ENCODE measurements at regions not wholly inside any gene's neighbourhood (a gene's known extent, or its start where the extent isn't known, plus 50 kb on each side); places are given as distances from the start of the nearest gene placed in this dataset.

GRCh38 chr18:75801178-75801577 lies 373.7 kb upstream of the SMIM21 start:
- no peak overlapping the region for H3K4me3 ChIP-seq (ENCODE audit: low read length)
- H3K27me3 ChIP-seq (ENCODE audit: control insufficient read depth, insufficient read depth) = no peaks in the 10 kb centered on the region
- no peak for ATAC-seq
- no peaks in the 10 kb centered on the region for H3K9me3 ChIP-seq (ENCODE audit: control insufficient read depth, low read length)
- intact Hi-C loops (cut with DNase I) = no loop called here
- WGBS = 93% methylated on average over 12 of the region's 12 CpGs
- H3K27ac ChIP-seq (ENCODE audit: low read length) = no peak overlapping the region
- DNase-seq = no peak
- H3K4me1 ChIP-seq (ENCODE audit: control insufficient read depth, insufficient read depth, low read length) = no peaks in the 10 kb centered on the region

GRCh38 chr18:75800331-75800648 lies 372.8 kb upstream of the SMIM21 start:
- no peaks in the 10 kb centered on the region for H3K4me1 ChIP-seq (ENCODE audit: control insufficient read depth, insufficient read depth, low read length)
- DNase-seq (no peak), ATAC-seq (no peak)
- H3K27me3 ChIP-seq (ENCODE audit: control insufficient read depth, insufficient read depth) = no peaks in the 10 kb centered on the region
- no peak overlapping the region for H3K4me3 ChIP-seq (ENCODE audit: low read length)
- WGBS = 90% methylated on average over 6 of the region's 6 CpGs
- H3K9me3 ChIP-seq (ENCODE audit: control insufficient read depth, low read length) = no peaks in the 10 kb centered on the region
- intact Hi-C loops (cut with DNase I) = no loop called here
- no peak overlapping the region for H3K27ac ChIP-seq (ENCODE audit: low read length)

DNA sequence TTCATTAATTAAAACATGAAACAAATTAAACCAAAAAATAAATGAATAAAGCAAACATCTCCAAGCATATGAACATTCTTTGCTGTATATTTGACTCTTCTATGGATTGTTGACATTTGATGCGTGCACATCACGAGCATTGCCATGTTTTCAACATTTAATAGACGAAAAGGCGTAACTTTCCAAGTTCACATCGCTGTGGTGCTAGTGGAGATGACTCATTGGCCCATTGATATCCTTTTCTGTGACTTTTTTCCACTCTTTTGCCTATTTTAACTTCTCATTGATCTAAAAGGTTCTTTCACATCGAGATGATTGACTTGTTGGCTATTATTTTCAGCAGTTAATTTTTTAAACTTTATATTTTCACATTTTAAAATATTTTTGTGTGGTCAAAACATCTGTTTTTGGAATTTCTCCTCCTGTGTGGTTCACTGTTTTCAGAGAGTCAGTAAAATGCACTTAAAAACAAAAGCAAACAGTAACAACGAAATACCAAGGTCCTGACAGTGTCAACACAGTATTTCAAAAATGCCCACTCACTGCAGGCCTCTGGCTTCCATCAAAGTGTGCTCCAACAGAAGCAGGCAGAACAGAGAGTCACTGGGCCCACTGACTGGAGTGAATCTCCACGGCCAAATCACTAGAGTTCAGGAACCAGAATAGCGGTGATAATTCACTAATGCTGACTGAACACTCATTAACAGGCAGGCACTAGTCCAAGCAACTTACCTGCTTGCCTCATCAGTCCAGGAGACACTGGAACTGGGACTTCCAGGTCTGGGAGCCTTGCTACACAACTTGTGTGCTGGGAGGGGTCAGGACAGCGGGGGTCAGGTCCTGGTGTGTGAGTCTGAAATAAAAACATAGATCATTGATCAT lies 372.2 kb upstream of the SMIM21 start:
- no peaks in the 10 kb centered on the region for H3K4me1 ChIP-seq (ENCODE audit: control insufficient read depth, insufficient read depth, low read length)
- no peak overlapping the region for H3K4me3 ChIP-seq (ENCODE audit: low read length)
- no peak overlapping the region for H3K27ac ChIP-seq (ENCODE audit: low read length)
- intact Hi-C loops (cut with DNase I) = no loop called here
- ATAC-seq = no peak
- no peaks in the 10 kb centered on the region for H3K27me3 ChIP-seq (ENCODE audit: control insufficient read depth, insufficient read depth)
- no peak for DNase-seq
- H3K9me3 ChIP-seq (ENCODE audit: control insufficient read depth, low read length) = no peaks in the 10 kb centered on the region
- 76% methylated on average over 10 of the region's 10 CpGs for WGBS

- intact Hi-C loops (cut with DNase I) = no loop called here
- no peaks in the 10 kb centered on the region for H3K9me3 ChIP-seq (ENCODE audit: control insufficient read depth, low read length)
- no peak for DNase-seq
These were observed 369.5 kb upstream of the SMIM21 start for GRCh38 chr18:75797046-75797445.

GRCh38 chr18:75790796-75791195 lies 363.3 kb upstream of the SMIM21 start:
- Histone ChIP-seq H3K27me3 (ENCODE audit: control insufficient read depth, insufficient read depth) (no peaks in the 10 kb centered on the region), H3K4me3 (ENCODE audit: low read length) (no peak overlapping the region), H3K9me3 (ENCODE audit: control insufficient read depth, low read length) (no peaks in the 10 kb centered on the region), H3K4me1 (ENCODE audit: control insufficient read depth, insufficient read depth, low read length) (no peaks in the 10 kb centered on the region), H3K27ac (ENCODE audit: low read length) (no peak overlapping the region)
- ATAC-seq = no peak
- DNase-seq = no peak
- WGBS = 62% methylated on average over 2 of the region's 2 CpGs
- intact Hi-C loops (cut with DNase I) = no loop called here

More at GRCh38 chr18:75797046-75797445, 369.5 kb upstream of the SMIM21 start:
- no peaks in the 10 kb centered on the region for H3K27me3 ChIP-seq (ENCODE audit: control insufficient read depth, insufficient read depth)
- no peaks in the 10 kb centered on the region for H3K4me1 ChIP-seq (ENCODE audit: control insufficient read depth, insufficient read depth, low read length)
- ATAC-seq = no peak
- H3K4me3 ChIP-seq (ENCODE audit: low read length) = no peak overlapping the region
- no peak overlapping the region for H3K27ac ChIP-seq (ENCODE audit: low read length)
- WGBS = 52% methylated on average over 1 of the region's 1 CpG

DNA sequence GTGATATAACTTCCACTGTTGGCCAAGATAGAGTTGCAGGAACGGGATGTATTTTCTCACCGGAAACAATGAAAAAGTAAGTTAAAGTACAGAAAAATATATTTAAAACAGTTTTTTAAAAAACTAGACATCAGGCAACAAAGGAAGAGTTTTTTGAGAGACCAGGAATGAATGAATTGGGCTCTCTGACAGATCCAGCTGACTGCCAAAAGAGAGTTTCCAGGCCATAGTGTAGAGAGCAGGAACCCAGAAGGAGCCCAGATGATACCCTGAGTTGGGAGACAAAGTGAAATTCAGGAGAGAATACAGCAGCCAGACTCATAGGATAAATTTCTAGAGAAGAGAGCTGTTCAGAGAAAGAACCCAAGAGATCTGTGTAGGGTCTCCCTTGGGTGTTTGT lies 362.6 kb upstream of the SMIM21 start:
- no peak for DNase-seq
- Histone ChIP-seq H3K27me3 (ENCODE audit: control insufficient read depth, insufficient read depth) (no peaks in the 10 kb centered on the region), H3K27ac (ENCODE audit: low read length) (no peak overlapping the region), H3K4me1 (ENCODE audit: control insufficient read depth, insufficient read depth, low read length) (no peaks in the 10 kb centered on the region), H3K4me3 (ENCODE audit: low read length) (no peak overlapping the region), H3K9me3 (ENCODE audit: control insufficient read depth, low read length) (no peaks in the 10 kb centered on the region)
- intact Hi-C loops (cut with DNase I) = no loop called here
- ATAC-seq = no peak
- WGBS = 68% methylated on average over 2 of the region's 2 CpGs

DNA sequence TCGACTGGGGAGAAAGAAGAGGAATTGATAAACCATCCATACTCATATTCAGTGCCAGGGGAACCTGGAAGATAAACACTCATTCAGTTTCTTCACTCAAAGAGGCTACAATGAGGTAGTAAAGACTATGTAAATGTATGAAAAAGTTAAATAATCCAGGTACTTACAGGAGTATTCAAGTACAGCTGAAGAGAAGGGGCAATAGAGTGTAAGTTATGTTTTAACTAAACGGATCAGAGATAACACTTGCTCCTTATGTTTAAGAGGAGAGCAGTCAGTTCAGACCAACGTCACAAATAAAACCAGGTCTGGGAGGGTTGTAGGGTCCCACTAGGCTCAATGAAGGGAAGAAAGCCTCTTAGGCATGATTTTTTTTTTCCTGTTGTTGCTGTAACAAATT lies 358.3 kb upstream of the SMIM21 start:
- DNase-seq (no peak), ATAC-seq (no peak)
- H3K4me1 ChIP-seq (ENCODE audit: control insufficient read depth, insufficient read depth, low read length) = no peaks in the 10 kb centered on the region
- no peak overlapping the region for H3K27ac ChIP-seq (ENCODE audit: low read length)
- intact Hi-C loops (cut with DNase I) = no loop called here
- H3K9me3 ChIP-seq (ENCODE audit: control insufficient read depth, low read length) = no peaks in the 10 kb centered on the region
- no peak overlapping the region for H3K4me3 ChIP-seq (ENCODE audit: low read length)
- 74% methylated on average over 3 of the region's 3 CpGs for WGBS
- no peaks in the 10 kb centered on the region for H3K27me3 ChIP-seq (ENCODE audit: control insufficient read depth, insufficient read depth)

DNA sequence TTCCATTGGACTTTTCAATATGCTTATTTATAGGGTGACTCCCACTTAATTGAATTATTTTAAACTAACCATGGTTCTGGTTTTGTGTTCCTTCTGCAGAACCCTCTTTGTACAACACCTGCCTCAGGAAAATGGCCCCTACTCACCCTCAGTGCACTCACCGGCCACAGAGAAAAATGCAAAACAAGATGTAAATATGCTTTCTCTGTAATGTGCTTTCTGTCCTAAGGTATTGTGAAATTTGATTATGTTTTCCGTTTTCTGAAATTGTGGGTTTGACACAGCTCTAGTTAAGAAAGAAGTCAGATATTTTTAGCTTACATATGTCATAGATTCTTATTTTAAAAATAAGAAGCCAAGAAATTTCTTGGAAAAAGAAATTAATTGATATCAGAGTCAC lies 357.7 kb upstream of the SMIM21 start:
- no peak overlapping the region for H3K27ac ChIP-seq (ENCODE audit: low read length)
- H3K9me3 ChIP-seq (ENCODE audit: control insufficient read depth, low read length) = no peaks in the 10 kb centered on the region
- no peaks in the 10 kb centered on the region for H3K27me3 ChIP-seq (ENCODE audit: control insufficient read depth, insufficient read depth)
- intact Hi-C loops (cut with DNase I) = no loop called here
- no peak for ATAC-seq
- no peak for DNase-seq
- no peak overlapping the region for H3K4me3 ChIP-seq (ENCODE audit: low read length)
- 85% methylated on average over 2 of the region's 2 CpGs for WGBS
- H3K4me1 ChIP-seq (ENCODE audit: control insufficient read depth, insufficient read depth, low read length) = no peaks in the 10 kb centered on the region

DNA sequence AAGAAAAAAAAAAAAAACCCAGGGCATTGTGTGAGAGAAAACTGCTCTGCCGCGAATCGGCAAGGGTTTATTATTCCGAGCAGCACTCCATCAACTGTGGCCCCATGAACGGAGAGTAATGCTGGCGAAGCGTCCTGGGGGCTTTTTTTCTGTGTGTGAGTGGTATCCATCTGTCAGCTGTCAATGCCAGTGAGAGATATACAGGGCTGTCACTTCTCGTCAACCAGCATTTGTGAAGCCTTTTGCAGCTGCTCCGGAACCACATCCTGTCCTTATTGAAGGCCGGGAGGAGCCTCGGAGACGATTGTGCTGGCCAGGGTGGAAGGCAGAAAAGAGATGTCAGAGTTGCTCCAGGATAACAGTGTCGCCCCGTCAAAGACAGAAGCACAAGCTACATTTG lies 356.9 kb upstream of the SMIM21 start:
- ATAC-seq (no peak), DNase-seq (no peak)
- Histone ChIP-seq H3K4me1 (ENCODE audit: control insufficient read depth, insufficient read depth, low read length) (no peaks in the 10 kb centered on the region), H3K27me3 (ENCODE audit: control insufficient read depth, insufficient read depth) (no peaks in the 10 kb centered on the region), H3K9me3 (ENCODE audit: control insufficient read depth, low read length) (no peaks in the 10 kb centered on the region), H3K4me3 (ENCODE audit: low read length) (no peak overlapping the region), H3K27ac (ENCODE audit: low read length) (no peak overlapping the region)
- intact Hi-C loops (cut with DNase I) = no loop called here
- 17% methylated on average over 14 of the region's 14 CpGs for WGBS

- intact Hi-C loops (cut with DNase I) = no loop called here
- Histone ChIP-seq H3K9me3 (ENCODE audit: control insufficient read depth, low read length) (no peaks in the 10 kb centered on the region), H3K4me1 (ENCODE audit: control insufficient read depth, insufficient read depth, low read length) (no peaks in the 10 kb centered on the region), H3K27ac (ENCODE audit: low read length) (no peak overlapping the region), H3K27me3 (ENCODE audit: control insufficient read depth, insufficient read depth) (peaks cover 2% of the 10 kb centered on the region), H3K4me3 (ENCODE audit: low read length) (no peak overlapping the region)
- DNase-seq (no peak), ATAC-seq (no peak)
- WGBS = 74% methylated on average over 14 of the region's 14 CpGs
These were observed 356.2 kb upstream of the SMIM21 start for GRCh38 chr18:75783566-75784281.

GRCh38 chr18:75782826-75783225 lies 355.3 kb upstream of the SMIM21 start:
- WGBS = 90% methylated on average over 11 of the region's 11 CpGs
- intact Hi-C loops (cut with DNase I) = no loop called here
- peaks cover 2% of the 10 kb centered on the region for H3K27me3 ChIP-seq (ENCODE audit: control insufficient read depth, insufficient read depth)
- DNase-seq (no peak), ATAC-seq (no peak)
- H3K27ac ChIP-seq (ENCODE audit: low read length) = no peak overlapping the region
- H3K4me1 ChIP-seq (ENCODE audit: control insufficient read depth, insufficient read depth, low read length) = no peaks in the 10 kb centered on the region
- H3K4me3 ChIP-seq (ENCODE audit: low read length) = no peak overlapping the region
- no peaks in the 10 kb centered on the region for H3K9me3 ChIP-seq (ENCODE audit: control insufficient read depth, low read length)

Measured in right cardiac atrium (tissue), 5 donors.